A673 (cell line): ENCODE measurements at regions not wholly inside any gene's neighbourhood (a gene's known extent, or its start where the extent isn't known, plus 50 kb on each side); places are given as distances from the start of the nearest gene placed in this dataset.

Experiments used
- BruUV-seq: library from RNA; stranded (reverse); fragments of 400-500 nt; replicated peaks from 2 replicates; lab custom pipeline; 2021; lab: Mats Ljungman, UMichigan
- CTCF ChIA-PET: fragments of 300-600 bp; sonication (Branson Sonifier 250); formaldehyde crosslinking; loops from one replicate; lab custom pipeline; 2022; ENCODE audit warnings: antibody characterized with exemption; lab: Charles Lee
- POLR2A ChIA-PET: fragments of 300-600 bp; sonication (Branson Sonifier 250); formaldehyde crosslinking; loops from one replicate; lab custom pipeline; 2022; ENCODE audit warnings: antibody characterized with exemption; ENCODE audit not compliant: low non-redundant PET; lab: Charles Lee
- DNase-seq: peaks from one replicate; pipeline ENCODE4 v3.0.0-alpha.2; 2015; ENCODE audit warnings: low spot score
- H3K27ac ChIP-seq: fragments of 200-600 bp; sonication (generic); 2 replicates; pipeline ENCODE4 v1.5.1; 2016; ENCODE audit warnings: mixed run types, low read depth, mild to moderate bottlenecking, mixed read lengths, antibody characterized with exemption, low read length; ENCODE audit not compliant: poor library complexity, severe bottlenecking
- H3K27me3 ChIP-seq: fragments of 200-600 bp; sonication (generic); replicated peaks from 2 replicates; pipeline ENCODE4 v1.6.1; 2017; ENCODE audit warnings: mixed run types, low read depth, mild to moderate bottlenecking, mixed read lengths, antibody characterized with exemption, low read length; ENCODE audit not compliant: insufficient read depth, poor library complexity
- H3K36me3 ChIP-seq: fragments of 200-600 bp; sonication (generic); 2 replicates; pipeline ENCODE4 v1.6.1; 2016; ENCODE audit warnings: mixed run types, mild to moderate bottlenecking, mixed read lengths, antibody characterized with exemption, low read length; ENCODE audit not compliant: insufficient read depth, poor library complexity, severe bottlenecking
- H3K4me1 ChIP-seq: fragments of 200-600 bp; sonication (generic); 2 replicates; pipeline ENCODE4 v1.6.1; 2017; ENCODE audit warnings: mixed run types, mild to moderate bottlenecking, mixed read lengths, antibody characterized with exemption, low read length; ENCODE audit not compliant: insufficient read depth, poor library complexity, severe bottlenecking
- H3K4me3 ChIP-seq: fragments of 200-600 bp; sonication (generic); 2 replicates; pipeline ENCODE4 v1.5.1; 2016; ENCODE audit warnings: low read depth, mixed run types, mild to moderate bottlenecking, mixed read lengths, low read length; ENCODE audit not compliant: poor library complexity, severe bottlenecking
- H3K9me3 ChIP-seq: fragments of 200-600 bp; sonication (generic); 2 replicates; pipeline ENCODE4 v1.6.1; 2016; ENCODE audit warnings: mixed run types, low read depth, mild to moderate bottlenecking, mixed read lengths, antibody characterized with exemption, low read length; ENCODE audit not compliant: poor library complexity, severe bottlenecking
- EZH2 ChIP-seq: fragments of 200-600 bp; sonication (generic); IDR thresholded peaks from 2 replicates; pipeline ENCODE4 v1.6.1; 2017; ENCODE audit warnings: borderline replicate concordance, low read depth, mild to moderate bottlenecking, mixed read lengths, antibody characterized with exemption, low read length; ENCODE audit not compliant: poor library complexity, severe bottlenecking
- intact Hi-C: fragments of 100-400 bp; cut with micrococcal nuclease; formaldehyde crosslinking; loops from one replicate; pipeline ENCODE4 v1.10.0; 2022; ENCODE audit not compliant: unreplicated experiment
- TF ChIP-seq, protein P1 (sequence below): fragments of 300-800, 200-600 bp; sonication (generic); conservative IDR thresholded peaks from 2 replicates; pipeline ENCODE4 v1.5.1; 2017; ENCODE audit warnings: low read depth, mild to moderate bottlenecking, antibody characterized with exemption, low read length, moderate library complexity, mixed read lengths

- no peaks in the 10 kb centered on the region for H3K9me3 ChIP-seq
- no TSS peak for BruUV-seq
- H3K36me3 ChIP-seq: no peaks in the 10 kb centered on the region
- no peak for DNase-seq
- no peak overlapping the region for H3K27ac ChIP-seq
- intact Hi-C loops: no loop called here
- H3K4me3 ChIP-seq: no peak overlapping the region
- no peak for TF ChIP-seq EZH2
- TF ChIP-seq, protein P1, sequence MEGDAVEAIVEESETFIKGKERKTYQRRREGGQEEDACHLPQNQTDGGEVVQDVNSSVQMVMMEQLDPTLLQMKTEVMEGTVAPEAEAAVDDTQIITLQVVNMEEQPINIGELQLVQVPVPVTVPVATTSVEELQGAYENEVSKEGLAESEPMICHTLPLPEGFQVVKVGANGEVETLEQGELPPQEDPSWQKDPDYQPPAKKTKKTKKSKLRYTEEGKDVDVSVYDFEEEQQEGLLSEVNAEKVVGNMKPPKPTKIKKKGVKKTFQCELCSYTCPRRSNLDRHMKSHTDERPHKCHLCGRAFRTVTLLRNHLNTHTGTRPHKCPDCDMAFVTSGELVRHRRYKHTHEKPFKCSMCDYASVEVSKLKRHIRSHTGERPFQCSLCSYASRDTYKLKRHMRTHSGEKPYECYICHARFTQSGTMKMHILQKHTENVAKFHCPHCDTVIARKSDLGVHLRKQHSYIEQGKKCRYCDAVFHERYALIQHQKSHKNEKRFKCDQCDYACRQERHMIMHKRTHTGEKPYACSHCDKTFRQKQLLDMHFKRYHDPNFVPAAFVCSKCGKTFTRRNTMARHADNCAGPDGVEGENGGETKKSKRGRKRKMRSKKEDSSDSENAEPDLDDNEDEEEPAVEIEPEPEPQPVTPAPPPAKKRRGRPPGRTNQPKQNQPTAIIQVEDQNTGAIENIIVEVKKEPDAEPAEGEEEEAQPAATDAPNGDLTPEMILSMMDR: no peak
- CTCF ChIA-PET: no interaction called here
- no peaks in the 10 kb centered on the region for H3K4me1 ChIP-seq
- no peaks in the 10 kb centered on the region for H3K27me3 ChIP-seq
- POLR2A ChIA-PET: no interaction called here
These were observed 365.5 kb upstream of the CDH18 start for GRCh38 chr5:20353499-20353898.

DNA sequence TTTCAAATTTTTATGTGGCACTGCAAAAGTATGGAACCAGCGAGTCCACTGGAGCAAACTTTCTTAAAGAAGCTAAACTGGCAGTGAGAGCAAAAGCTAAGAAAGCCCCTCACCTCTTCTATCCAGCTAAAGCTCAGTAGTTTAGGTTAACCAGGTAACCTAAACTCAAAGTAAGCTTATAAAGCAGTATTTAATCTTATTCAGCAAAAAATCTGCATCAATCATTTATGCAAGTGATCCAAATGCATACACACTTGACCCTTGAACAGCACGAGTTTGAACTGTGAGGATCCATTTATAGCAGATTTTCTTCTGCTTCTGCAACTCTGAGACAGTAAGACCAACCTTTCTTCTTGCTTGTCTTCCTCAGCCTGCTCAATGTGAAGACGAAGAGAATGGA is 363.8 kb upstream of the CDH18 start:
- ChIA-PET CTCF (no interaction called here), POLR2A (interaction anchor here (0.9 kb wide), 1 partner anchor 29 kb away, joined by 4 read pairs; no protein-coding TSS in a partner anchor)
- no peaks in the 10 kb centered on the region for H3K4me1 ChIP-seq
- no peak for DNase-seq
- H3K4me3 ChIP-seq: no peak overlapping the region
- no peaks in the 10 kb centered on the region for H3K36me3 ChIP-seq
- no peaks in the 10 kb centered on the region for H3K9me3 ChIP-seq
- BruUV-seq: no TSS peak
- intact Hi-C loops: no loop called here
- H3K27ac ChIP-seq: no peak overlapping the region
- no peak for TF ChIP-seq EZH2
- TF ChIP-seq, protein P1: no peak
- no peaks in the 10 kb centered on the region for H3K27me3 ChIP-seq

DNA sequence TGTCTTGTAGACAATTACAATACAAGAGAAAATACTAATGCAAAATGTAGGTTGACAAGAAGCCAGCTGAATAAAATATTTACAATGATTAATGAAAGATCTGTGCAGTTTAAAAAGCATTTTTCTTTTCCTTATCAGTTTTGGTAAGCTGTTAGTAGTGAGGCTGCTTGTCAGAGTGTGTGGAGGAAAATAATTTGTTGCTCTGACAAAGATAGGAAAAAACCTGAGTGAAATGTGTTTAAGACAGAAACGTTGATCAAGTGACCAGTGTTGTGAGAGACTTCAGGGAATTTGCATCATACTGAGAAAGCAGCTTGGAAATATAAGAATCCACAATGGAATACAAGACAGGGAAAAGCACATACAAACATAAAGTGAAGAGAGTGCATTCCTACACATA is 360.3 kb upstream of the CDH18 start:
- ChIA-PET CTCF (no interaction called here), POLR2A (no interaction called here)
- Histone ChIP-seq H3K4me3 (no peak overlapping the region), H3K27me3 (no peaks in the 10 kb centered on the region), H3K9me3 (peaks cover 6% of the 10 kb centered on the region), H3K4me1 (no peaks in the 10 kb centered on the region), H3K27ac (no peak overlapping the region), H3K36me3 (no peaks in the 10 kb centered on the region)
- TF ChIP-seq, protein P1: no peak
- no peak for TF ChIP-seq EZH2
- no TSS peak for BruUV-seq
- no peak for DNase-seq
- intact Hi-C loops: no loop called here
